Bone marrow (tissue), 2 donors: ENCODE measurements at regions not wholly inside any gene's neighbourhood (a gene's known extent, or its start where the extent isn't known, plus 50 kb on each side); places are given as distances from the start of the nearest gene placed in this dataset.

Experiments
- DNase-seq, 2 donors: peaks; one replicate each; lab custom pipeline; 2025; lab: John Stamatoyannopoulos, UW

- DNase-seq = no peak
These were observed 394.9 kb downstream of the HTR7 start for GRCh38 chr10:90462749-90463470.

DNA sequence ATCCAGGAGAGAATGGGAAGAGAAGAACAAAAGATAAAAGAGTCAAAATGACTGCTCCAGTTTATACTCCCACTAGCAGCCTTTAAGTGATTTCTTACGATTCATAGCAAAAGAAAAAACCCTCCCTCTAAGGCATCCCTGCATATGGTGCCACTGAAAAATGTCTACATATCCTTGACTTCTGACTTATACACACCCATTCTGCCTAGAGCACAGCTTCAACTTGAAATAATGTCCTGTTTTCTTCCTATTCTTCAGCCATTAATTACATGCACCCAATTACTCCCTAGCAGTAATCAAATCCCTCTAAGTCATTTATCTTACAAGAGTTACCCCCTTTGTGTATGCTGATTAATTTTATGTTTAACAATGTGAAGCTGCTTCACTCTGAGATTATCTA, 393.5 kb downstream of the HTR7 start:
- no peak for DNase-seq

GRCh38 chr10:90470966-90471365, 386.9 kb downstream of the HTR7 start:
- no peak for DNase-seq

GRCh38 chr10:90480466-90480865, 377.4 kb downstream of the HTR7 start:
- no peak for DNase-seq

DNA sequence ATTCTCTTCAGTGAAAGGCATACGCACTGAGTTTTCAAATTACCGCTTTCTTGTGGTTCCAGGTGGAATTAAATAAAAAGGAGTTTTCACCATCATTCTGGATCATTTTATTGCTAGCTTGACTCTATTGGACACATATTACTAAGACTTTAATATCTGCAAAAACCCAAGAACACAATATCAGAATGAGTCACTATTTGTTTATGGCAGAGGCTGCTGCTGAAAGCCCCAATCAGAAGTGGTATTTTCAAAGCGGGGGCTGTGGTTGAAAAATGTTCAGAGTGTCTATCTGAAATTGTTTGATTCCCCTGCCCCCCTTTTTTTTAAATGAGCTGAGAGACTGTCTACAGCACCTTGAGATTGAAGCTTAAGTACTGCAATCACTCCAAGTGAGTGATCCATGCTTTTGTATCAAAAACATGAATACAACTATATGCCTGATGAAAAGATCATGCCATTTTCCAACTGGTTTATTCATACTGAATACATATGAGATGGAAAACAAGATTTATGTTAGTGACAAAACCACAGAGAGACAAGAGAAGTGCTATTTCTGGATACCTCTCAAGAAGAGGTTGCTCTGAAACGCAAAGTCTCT, 376.4 kb downstream of the HTR7 start:
- DNase-seq = no peak

DNA sequence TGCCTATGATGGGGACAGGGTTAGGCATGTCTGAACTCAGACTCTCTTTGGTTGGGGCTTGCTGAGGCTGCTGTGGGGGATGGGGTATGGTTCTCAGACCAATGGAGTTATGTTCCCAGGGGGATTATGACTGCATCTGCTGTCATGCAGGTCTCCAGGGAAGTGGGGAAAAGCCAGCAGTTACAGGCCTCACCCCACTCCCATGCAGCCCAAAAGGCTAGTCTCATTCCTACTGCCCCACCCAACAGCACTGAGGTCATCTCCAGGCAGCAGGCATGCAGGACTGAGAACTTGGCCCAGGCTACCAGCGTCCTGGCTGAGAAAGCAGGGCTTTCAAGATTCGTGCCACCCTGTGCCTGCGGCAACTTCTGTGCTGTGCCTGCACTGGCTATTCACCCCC, 373.3 kb downstream of the HTR7 start:
- DNase-seq = no peak

DNA sequence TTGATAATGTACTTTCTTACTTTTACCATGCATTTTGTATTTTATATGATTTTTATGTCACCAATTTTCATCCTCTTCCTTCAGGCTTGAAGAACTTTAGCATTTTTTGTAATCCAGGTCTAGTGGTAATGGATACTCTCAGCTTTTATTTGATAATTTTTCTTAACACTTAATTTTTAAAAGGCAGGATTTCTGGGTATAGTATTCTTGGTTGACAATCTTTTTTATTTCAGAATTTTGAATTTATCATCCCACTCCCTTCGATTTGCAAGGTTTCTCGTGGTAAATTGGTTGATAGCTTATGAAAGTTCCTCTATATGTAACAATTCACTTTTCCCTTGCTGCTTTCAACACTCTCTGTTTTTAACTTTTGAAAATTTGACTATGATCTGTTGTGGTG, 363.7 kb downstream of the HTR7 start:
- DNase-seq = no peak

DNA sequence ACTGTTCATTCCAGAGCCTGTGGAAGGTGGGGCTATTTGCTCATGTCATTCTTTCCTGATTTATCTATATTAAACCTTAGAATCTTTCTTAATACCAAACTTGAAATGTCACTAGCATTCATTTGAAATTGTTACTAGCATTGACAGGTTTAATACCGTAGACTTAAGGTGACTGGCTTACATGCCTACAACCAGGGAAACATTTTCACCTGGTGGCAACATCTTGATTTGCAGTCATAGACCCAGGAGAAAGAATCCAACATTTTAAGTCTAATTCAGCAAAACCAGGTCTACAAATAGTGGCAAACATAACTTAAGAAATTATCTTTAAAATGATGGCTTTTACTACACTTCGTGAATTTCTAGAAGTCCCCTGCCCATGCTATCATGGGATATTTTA, 353.7 kb downstream of the HTR7 start:
- DNase-seq = no peak

DNA sequence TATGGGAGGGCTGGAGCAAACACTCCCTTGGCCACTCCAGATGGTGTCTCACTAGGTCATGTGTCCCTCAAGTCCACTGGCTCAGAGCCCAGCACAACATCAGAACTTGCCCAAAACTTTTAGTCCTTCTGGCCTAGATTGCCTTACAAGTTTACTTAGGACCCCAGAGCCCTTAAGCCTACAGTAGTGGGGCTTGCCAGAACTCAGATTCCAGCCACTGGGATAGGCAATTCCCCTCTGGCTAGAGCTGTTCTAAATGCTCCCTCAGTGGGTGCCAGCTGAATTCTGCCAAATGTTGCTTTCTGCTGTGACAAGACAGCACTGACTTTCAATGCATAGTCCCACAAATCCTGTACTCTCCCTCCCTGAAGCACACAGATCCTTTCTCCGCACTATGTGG, 331.1 kb downstream of the HTR7 start:
- no peak for DNase-seq

- no peak for DNase-seq
These were observed 327.3 kb downstream of the HTR7 start for GRCh38 chr10:90530521-90530920.

DNA sequence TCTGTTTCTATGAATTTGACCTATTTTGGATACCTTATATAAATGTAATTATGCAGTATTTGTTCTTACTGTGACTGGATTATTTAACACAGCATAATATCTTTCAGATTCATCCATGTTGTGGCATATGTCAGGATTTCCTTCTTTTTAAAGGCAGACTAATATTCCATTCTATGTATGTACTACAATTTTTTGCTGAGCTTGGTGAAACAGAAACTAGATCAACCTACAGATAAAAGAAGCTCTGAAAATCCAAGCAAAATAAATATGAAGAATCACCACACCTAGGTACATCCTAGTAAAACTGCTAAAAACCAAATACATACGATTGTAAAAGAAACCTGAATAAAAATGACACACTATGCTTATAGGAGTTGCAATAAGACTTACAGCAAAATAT, 300.5 kb downstream of the HTR7 start:
- no peak for DNase-seq

DNA sequence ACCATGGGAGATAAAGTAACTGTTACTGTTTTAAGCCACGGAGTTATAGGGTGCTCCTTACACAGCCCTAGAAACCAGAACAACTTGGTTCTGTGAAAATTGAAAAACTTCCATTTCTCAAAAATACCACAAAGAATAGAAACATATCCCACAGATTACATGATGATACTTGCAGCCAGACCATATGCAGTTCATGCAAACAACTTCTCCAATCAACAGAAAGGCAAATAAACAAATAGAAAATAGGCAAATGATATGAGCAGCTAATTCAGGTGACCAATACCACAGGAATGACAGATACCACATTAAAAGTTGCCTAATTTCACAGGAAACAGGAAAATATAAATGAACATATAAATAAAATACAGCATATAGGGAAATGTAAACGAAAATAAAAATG, 297.5 kb downstream of the HTR7 start:
- no peak for DNase-seq

DNA sequence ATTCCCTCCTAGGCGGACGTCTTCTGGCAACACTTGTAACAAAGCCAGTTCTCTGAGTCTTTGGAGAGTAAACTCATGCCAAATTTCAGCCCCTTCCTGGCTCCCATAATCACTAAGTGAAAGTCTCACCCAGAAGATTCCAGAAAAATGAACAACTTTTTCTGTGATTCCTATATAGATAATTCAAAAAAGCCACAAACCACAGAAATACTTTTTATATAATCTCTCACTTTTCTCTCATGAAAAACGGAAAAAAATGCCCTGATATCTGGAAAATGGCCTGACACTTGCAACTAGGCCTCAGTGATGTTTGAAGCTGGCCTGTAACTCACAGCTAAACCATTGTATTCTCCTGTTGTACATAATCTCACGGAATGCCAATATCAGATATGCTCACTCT, 296.2 kb downstream of the HTR7 start:
- no peak for DNase-seq

DNA sequence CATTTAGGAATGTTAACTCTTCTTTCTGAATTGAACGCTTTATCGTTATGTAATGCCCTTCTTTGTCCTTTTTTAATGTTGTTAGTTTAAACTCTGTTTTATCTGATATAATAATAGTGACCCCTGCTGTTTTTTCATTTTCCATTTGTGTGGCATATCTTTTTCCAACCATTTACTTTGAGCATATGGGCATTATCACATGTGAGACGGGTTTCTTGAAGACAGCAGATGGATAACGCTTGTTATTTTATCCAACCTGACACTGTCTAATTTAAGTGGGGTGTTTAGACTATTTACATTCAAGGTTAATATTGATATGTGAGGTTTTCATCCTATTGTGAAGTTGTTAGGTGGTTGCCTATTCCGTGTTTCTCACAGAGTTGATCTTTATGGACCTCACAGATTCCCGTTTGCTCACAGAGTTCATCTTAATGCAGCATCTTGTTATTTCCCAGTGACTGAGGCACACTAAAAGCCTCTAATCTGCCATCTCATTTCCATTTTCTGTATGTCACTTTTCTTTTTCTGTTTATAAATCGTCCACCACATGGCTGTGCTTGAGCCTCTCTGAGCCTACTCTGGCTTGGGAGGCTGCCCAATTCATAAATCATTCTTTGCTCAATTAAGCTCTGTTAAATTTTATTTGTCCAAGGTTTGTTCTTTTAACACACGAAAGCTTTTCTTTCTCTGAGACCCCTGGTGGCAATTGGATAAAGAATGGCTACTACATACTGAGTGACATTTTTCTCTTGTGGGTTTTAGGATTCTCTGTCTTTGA, 286.2 kb downstream of the HTR7 start:
- DNase-seq = no peak

DNA sequence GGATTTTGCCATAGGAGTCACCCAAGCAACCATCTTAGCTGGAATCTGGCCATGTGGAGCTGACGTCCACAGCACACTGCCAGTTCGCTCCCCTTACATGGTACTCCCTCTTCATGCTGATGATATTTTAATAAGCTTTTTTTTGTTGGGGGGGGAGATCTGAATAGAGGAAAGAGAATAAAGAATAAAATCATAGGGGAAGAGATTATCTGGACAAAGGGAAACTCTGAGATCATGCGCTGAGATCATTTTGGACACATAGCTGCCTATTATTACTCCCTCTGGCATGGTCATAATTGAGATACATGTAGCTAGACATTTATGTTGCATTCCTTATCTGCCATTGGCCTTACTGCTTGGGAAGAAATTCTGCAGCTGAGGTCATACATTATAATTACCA, 282.7 kb downstream of the HTR7 start:
- DNase-seq = no peak

GRCh38 chr10:90577569-90577968, 280.3 kb downstream of the HTR7 start:
- DNase-seq = no peak

DNA sequence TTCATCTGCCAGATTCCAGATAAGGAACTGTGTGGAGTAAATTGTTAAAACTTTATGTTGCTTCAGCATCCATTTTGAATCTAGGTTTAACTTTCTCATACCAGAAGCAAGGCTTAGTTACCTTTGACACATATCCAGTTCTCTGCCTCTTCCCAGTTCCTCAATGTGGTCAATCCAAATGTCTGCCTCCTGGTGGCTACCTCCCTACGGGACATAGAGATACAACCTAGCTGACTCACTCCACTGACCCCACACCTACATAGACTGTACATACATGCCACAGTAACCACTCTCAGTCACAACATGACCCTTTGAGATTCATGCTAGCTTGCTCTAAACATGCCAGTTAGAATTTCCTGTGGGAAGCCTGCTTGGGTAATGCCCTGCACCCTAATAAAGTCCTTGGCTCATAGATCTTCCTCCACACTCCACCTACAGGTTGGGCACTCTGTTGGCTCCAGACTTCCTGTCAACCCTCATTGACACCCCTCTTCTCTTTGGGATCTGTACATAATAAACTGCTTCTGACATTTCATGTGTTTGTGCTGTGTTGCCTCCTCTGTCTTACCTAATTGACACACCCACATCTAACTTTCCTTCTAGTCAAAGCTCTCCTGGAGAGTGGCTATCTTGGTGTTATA, 278.1 kb downstream of the HTR7 start:
- no peak for DNase-seq

DNA sequence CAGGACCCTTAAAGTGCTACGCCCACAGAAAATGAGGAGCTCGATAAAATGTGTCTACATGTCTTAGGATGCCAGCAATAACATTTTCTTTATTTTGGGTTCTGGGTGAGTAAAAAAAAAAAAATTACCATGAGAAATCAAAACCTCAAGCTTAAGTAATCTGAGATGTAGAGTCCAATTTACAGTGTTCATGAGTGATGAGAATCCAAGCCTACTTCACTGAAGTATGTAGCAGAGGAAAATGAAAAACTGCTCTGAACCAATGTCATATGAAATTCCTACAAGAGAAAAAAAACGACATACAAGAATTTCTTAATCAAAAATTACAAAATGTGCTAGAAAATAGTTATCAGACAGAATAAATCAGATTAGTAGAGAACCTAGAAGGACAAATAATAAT, 274.4 kb downstream of the HTR7 start:
- DNase-seq = no peak

DNA sequence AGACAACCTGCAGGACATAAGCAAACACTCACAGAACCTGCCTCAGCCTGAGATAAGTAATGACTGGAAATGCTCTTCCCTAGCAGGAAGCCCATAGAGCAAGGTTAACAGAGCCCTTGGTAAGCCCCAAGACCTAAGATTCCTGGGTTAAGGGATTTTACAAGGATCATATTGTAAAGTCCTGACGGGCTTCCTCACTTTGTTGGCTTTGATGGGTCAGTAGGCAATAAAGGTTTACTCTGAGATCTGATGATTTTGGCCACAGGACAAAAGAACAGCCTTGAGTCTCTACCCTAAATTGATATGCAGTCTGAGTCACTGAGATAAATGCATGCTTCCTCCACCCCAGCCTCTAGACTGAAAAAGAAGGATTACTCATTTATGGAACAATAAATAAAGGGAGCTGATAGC, 270.8 kb downstream of the HTR7 start:
- no peak for DNase-seq

DNA sequence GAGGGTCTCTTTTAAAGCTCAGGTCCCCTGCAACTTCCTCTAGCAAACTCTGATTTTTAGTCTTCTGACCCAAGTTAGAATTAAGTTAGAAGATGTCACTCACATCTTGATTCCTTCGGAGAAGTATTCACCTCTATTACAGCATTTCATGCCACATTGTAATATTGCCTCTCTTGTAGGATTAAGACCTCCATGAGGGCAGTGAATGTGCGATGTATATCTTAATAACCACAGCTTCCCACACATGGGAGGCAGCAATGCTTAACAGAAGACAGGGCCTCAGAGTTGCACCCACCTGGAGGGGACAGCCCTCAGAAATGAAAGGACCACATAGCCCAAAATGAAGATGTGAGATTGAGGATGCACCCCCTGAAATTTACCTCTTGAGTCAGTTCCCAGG, 270.3 kb downstream of the HTR7 start:
- DNase-seq = no peak

DNA sequence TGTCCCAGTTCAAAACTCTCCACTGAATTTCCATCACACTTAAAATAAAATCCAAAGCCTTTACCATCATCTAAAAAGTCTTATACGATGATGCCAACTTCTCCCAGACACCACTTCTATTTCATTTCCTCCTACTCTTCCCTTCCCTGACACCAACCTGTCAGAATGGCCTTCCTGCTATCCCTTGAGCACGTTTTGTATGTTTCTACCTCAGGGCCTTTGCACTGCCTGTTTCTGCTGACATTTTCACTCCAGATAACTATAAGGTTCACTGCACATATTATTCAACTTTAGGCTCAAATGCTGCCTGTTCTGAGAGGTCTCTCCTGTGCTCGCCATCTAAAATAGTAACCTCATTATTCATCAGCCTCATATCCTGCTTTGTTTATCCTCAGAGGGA, 269.6 kb downstream of the HTR7 start:
- DNase-seq = no peak

GRCh38 chr10:90589825-90590224, 268.0 kb downstream of the HTR7 start:
- DNase-seq = no peak

DNA sequence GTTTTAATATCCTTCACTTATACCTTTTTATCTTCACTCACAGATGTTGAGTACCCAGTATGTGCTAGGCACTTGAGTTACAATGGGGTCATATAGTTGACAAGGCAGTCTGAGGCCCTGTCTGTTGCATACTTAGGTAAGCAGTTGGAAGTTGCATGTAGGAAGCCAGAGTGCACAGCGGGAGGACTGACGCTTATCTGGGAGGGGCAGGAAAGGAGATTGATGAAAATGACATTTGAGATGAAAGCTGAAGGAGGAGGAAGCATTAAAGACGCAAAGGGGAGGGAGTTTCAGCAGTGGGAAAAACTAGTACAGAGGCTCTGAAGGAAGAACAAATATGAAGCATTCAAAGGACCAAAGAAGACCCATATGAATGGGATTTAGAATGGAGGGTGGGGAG, 266.2 kb downstream of the HTR7 start:
- DNase-seq = no peak
